Activated T-helper 1 cell treated with anti-CD3 and anti-CD28 coated beads, Interleukin-12 subunit alpha, Interleukin-12 subunit beta, Interleukin-2, Interleukin-4 antibody, amounts not matched to agents 30 ng/mL and 10 ng/mL and 1 ng/mL, durations not matched to agents 14 hours and 24 hours and 36 hours (primary cell): ENCODE measurements at regions not wholly inside any gene's neighbourhood (a gene's known extent, or its start where the extent isn't known, plus 50 kb on each side); places are given as distances from the start of the nearest gene placed in this dataset.
"Not testable (repeated sequence)": the region's sequence is repeated elsewhere in the genome, so short reads cannot be mapped to it uniquely, and the experiment has no call there.

Source experiments
- DNase-seq: peaks from one replicate; pipeline ENCODE4 v3.0.0; 2021; ENCODE audit warnings: low spot score
- H3K27ac Mint-ChIP-seq: one replicate; pipeline ENCODE4 v1.8.0; 2021; ENCODE audit warnings: mild to moderate bottlenecking, mixed read lengths
- H3K27me3 Mint-ChIP-seq: one replicate; pipeline ENCODE4 v1.8.0; 2022; ENCODE audit warnings: mild to moderate bottlenecking, moderate library complexity, mixed read lengths; ENCODE audit not compliant: insufficient read depth
- H3K36me3 Mint-ChIP-seq: one replicate; pipeline ENCODE4 v1.8.0; 2021; ENCODE audit warnings: low read depth, mixed read lengths
- H3K4me1 Mint-ChIP-seq: one replicate; pipeline ENCODE4 v1.8.0; 2021; ENCODE audit warnings: low read depth, mixed read lengths
- H3K4me3 Mint-ChIP-seq: one replicate; pipeline ENCODE4 v1.8.0; 2021; ENCODE audit warnings: mild to moderate bottlenecking, moderate library complexity, mixed read lengths
- H3K9me3 Mint-ChIP-seq: one replicate; pipeline ENCODE4 v1.8.0; 2021; ENCODE audit warnings: mixed read lengths
- intact Hi-C: fragments of 100-400 bp; cut with micrococcal nuclease; formaldehyde crosslinking; loops from one replicate; pipeline ENCODE4 v1.15.1; 2024

GRCh38 chr6:121697921-121698320, 262.5 kb downstream of the GJA1 start:
- Mint-ChIP-seq H3K4me1 (no peaks in the 10 kb centered on the region), H3K27ac (no peak overlapping the region), H3K27me3 (no peaks in the 10 kb centered on the region), H3K4me3 (no peak overlapping the region), H3K36me3 (no peaks in the 10 kb centered on the region), H3K9me3 (no peaks in the 10 kb centered on the region)
- no peak for DNase-seq
- intact Hi-C loops = no loop called here

GRCh38 chr6:121698617-121699016, 263.2 kb downstream of the GJA1 start:
- Mint-ChIP-seq H3K4me3 (no peak overlapping the region), H3K4me1 (no peaks in the 10 kb centered on the region), H3K36me3 (no peaks in the 10 kb centered on the region), H3K9me3 (no peaks in the 10 kb centered on the region), H3K27me3 (no peaks in the 10 kb centered on the region), H3K27ac (no peak overlapping the region)
- DNase-seq = no peak
- intact Hi-C loops = no loop called here

- H3K9me3 Mint-ChIP-seq, H3K27me3 Mint-ChIP-seq, H3K4me1 Mint-ChIP-seq, intact Hi-C loops, H3K27ac Mint-ChIP-seq, H3K4me3 Mint-ChIP-seq, H3K36me3 Mint-ChIP-seq, DNase-seq: not testable (repeated sequence)
Measured at GRCh38 chr6:121703129-121703528, 267.7 kb downstream of the GJA1 start.

- H3K9me3 Mint-ChIP-seq = no peaks in the 10 kb centered on the region
- intact Hi-C loops = no loop called here
- no peaks in the 10 kb centered on the region for H3K27me3 Mint-ChIP-seq
- no peak overlapping the region for H3K27ac Mint-ChIP-seq
- no peak overlapping the region for H3K4me3 Mint-ChIP-seq
- no peaks in the 10 kb centered on the region for H3K4me1 Mint-ChIP-seq
- no peaks in the 10 kb centered on the region for H3K36me3 Mint-ChIP-seq
- DNase-seq = no peak
Measured at GRCh38 chr6:121711472-121711871, 276.0 kb downstream of the GJA1 start.

GRCh38 chr6:121717686-121718085, 282.2 kb downstream of the GJA1 start:
- Mint-ChIP-seq H3K4me1 (no peaks in the 10 kb centered on the region), H3K4me3 (no peak overlapping the region), H3K9me3 (peaks cover 7% of the 10 kb centered on the region), H3K27me3 (peaks cover 2% of the 10 kb centered on the region), H3K27ac (no peak overlapping the region), H3K36me3 (no peaks in the 10 kb centered on the region)
- DNase-seq = no peak
- intact Hi-C loops = no loop called here

- H3K27ac Mint-ChIP-seq, H3K27me3 Mint-ChIP-seq, H3K4me1 Mint-ChIP-seq, H3K4me3 Mint-ChIP-seq, DNase-seq, H3K9me3 Mint-ChIP-seq, H3K36me3 Mint-ChIP-seq, intact Hi-C loops: not testable (repeated sequence)
Measured at GRCh38 chr6:121720867-121721266, 285.4 kb downstream of the GJA1 start.

- no peaks in the 10 kb centered on the region for H3K4me1 Mint-ChIP-seq
- intact Hi-C loops = no loop called here
- no peak overlapping the region for H3K27ac Mint-ChIP-seq
- H3K27me3 Mint-ChIP-seq = no peaks in the 10 kb centered on the region
- no peaks in the 10 kb centered on the region for H3K36me3 Mint-ChIP-seq
- peaks cover 7% of the 10 kb centered on the region for H3K9me3 Mint-ChIP-seq
- no peak for DNase-seq
- H3K4me3 Mint-ChIP-seq = no peak overlapping the region
Measured at GRCh38 chr6:121723623-121724022, 288.2 kb downstream of the GJA1 start.

- intact Hi-C loops = no loop called here
- Mint-ChIP-seq H3K9me3 (peaks cover 7% of the 10 kb centered on the region), H3K4me3 (no peak overlapping the region), H3K4me1 (no peaks in the 10 kb centered on the region), H3K27ac (no peak overlapping the region), H3K36me3 (no peaks in the 10 kb centered on the region), H3K27me3 (no peaks in the 10 kb centered on the region)
- DNase-seq = no peak
Measured at GRCh38 chr6:121724576-121724975, 289.1 kb downstream of the GJA1 start.

- DNase-seq = no peak
- intact Hi-C loops = no loop called here
- peaks cover 3% of the 10 kb centered on the region for H3K9me3 Mint-ChIP-seq
- no peaks in the 10 kb centered on the region for H3K4me1 Mint-ChIP-seq
- H3K4me3 Mint-ChIP-seq = no peak overlapping the region
- H3K27ac Mint-ChIP-seq = no peak overlapping the region
- H3K27me3 Mint-ChIP-seq = no peaks in the 10 kb centered on the region
- H3K36me3 Mint-ChIP-seq = no peaks in the 10 kb centered on the region
Measured at GRCh38 chr6:121726596-121726995, 291.1 kb downstream of the GJA1 start.

GRCh38 chr6:121730616-121731015, 295.2 kb downstream of the GJA1 start:
- DNase-seq = no peak
- no peaks in the 10 kb centered on the region for H3K4me1 Mint-ChIP-seq
- peaks cover 3% of the 10 kb centered on the region for H3K9me3 Mint-ChIP-seq
- H3K27me3 Mint-ChIP-seq = no peaks in the 10 kb centered on the region
- H3K27ac Mint-ChIP-seq = no peak overlapping the region
- no peaks in the 10 kb centered on the region for H3K36me3 Mint-ChIP-seq
- no peak overlapping the region for H3K4me3 Mint-ChIP-seq
- intact Hi-C loops = no loop called here

GRCh38 chr6:121731381-121731780, 295.9 kb downstream of the GJA1 start:
- H3K9me3 Mint-ChIP-seq = peaks cover 3% of the 10 kb centered on the region
- no peaks in the 10 kb centered on the region for H3K27me3 Mint-ChIP-seq
- H3K36me3 Mint-ChIP-seq = no peaks in the 10 kb centered on the region
- no peaks in the 10 kb centered on the region for H3K4me1 Mint-ChIP-seq
- H3K27ac Mint-ChIP-seq = no peak overlapping the region
- intact Hi-C loops = no loop called here
- H3K4me3 Mint-ChIP-seq = no peak overlapping the region
- no peak for DNase-seq

- Mint-ChIP-seq H3K4me1 (no peaks in the 10 kb centered on the region), H3K9me3 (peaks cover 3% of the 10 kb centered on the region), H3K27ac (no peak overlapping the region), H3K27me3 (no peaks in the 10 kb centered on the region), H3K36me3 (no peaks in the 10 kb centered on the region), H3K4me3 (no peak overlapping the region)
- intact Hi-C loops = no loop called here
- DNase-seq = no peak
Measured at GRCh38 chr6:121732641-121733040, 297.2 kb downstream of the GJA1 start.

GRCh38 chr6:121733234-121733633, 297.8 kb downstream of the GJA1 start:
- intact Hi-C loops = no loop called here
- no peak for DNase-seq
- no peak overlapping the region for H3K27ac Mint-ChIP-seq
- H3K4me1 Mint-ChIP-seq = no peaks in the 10 kb centered on the region
- no peaks in the 10 kb centered on the region for H3K27me3 Mint-ChIP-seq
- H3K9me3 Mint-ChIP-seq = peaks cover 3% of the 10 kb centered on the region
- H3K36me3 Mint-ChIP-seq = no peaks in the 10 kb centered on the region
- H3K4me3 Mint-ChIP-seq = no peak overlapping the region

- H3K27me3 Mint-ChIP-seq, H3K4me3 Mint-ChIP-seq, H3K36me3 Mint-ChIP-seq, intact Hi-C loops, H3K9me3 Mint-ChIP-seq, H3K27ac Mint-ChIP-seq, H3K4me1 Mint-ChIP-seq, DNase-seq: not testable (repeated sequence)
Measured at GRCh38 chr6:121740188-121740587, 304.7 kb downstream of the GJA1 start.
